OCI-LY7 (cell line): ENCODE measurements at regions not wholly inside any gene's neighbourhood (a gene's known extent, or its start where the extent isn't known, plus 50 kb on each side); places are given as distances from the start of the nearest gene placed in this dataset.

Experiments
- BruUV-seq: library from RNA; stranded (reverse); fragments of 400-500 nt; replicated peaks from 2 replicates; lab custom pipeline; 2021; lab: Mats Ljungman, UMichigan
- CTCF ChIA-PET: fragments of 300-600 bp; sonication (Branson Sonifier 250); formaldehyde crosslinking; loops from one replicate; lab custom pipeline; 2022; ENCODE audit warnings: antibody characterized with exemption; ENCODE audit not compliant: unreplicated experiment; lab: Charles Lee
- POLR2A ChIA-PET: fragments of 300-600 bp; sonication (Branson Sonifier 250); formaldehyde crosslinking; loops from one replicate; lab custom pipeline; 2022; ENCODE audit warnings: antibody characterized with exemption; lab: Charles Lee
- DNase-seq: peaks from one replicate; pipeline ENCODE4 v3.0.0-alpha.2; 2015; ENCODE audit warnings: low spot score
- H2AFZ ChIP-seq: fragments of 200-600 bp; sonication (generic), shearing (Covaris generic); 2 replicates; pipeline ENCODE4 v1.6.1; 2014; ENCODE audit warnings: mild to moderate bottlenecking, antibody characterized with exemption, low read length, moderate library complexity
- H3K27ac ChIP-seq: fragments of 200-600 bp; sonication (generic); 2 replicates; pipeline ENCODE4 v1.5.1; 2014; ENCODE audit warnings: mixed run types, low read depth, mild to moderate bottlenecking, moderate library complexity, low read length, inconsistent platforms; ENCODE audit not compliant: poor library complexity, severe bottlenecking
- H3K36me3 ChIP-seq: fragments of 200-600 bp; sonication (generic); 2 replicates; pipeline ENCODE4 v1.6.1; 2014; ENCODE audit warnings: mild to moderate bottlenecking, antibody characterized with exemption, low read length, moderate library complexity, mixed read lengths; ENCODE audit not compliant: insufficient read depth
- H3K4me1 ChIP-seq: fragments of 200-600 bp; sonication (generic); 2 replicates; pipeline ENCODE4 v1.5.1; 2014; ENCODE audit warnings: mild to moderate bottlenecking, low read length; ENCODE audit not compliant: insufficient read depth, poor library complexity, severe bottlenecking
- H3K4me2 ChIP-seq: fragments of 200-600 bp; sonication (generic); 2 replicates; pipeline ENCODE4 v1.6.1; 2014; ENCODE audit warnings: mild to moderate bottlenecking, low read length
- H3K4me3 ChIP-seq: fragments of 200-600 bp; sonication (generic); 2 replicates; pipeline ENCODE4 v1.5.1; 2014; ENCODE audit warnings: mild to moderate bottlenecking, low read depth, low read length; ENCODE audit not compliant: poor library complexity, severe bottlenecking
- H3K79me2 ChIP-seq: fragments of 200-600 bp; sonication (generic); 2 replicates; pipeline ENCODE4 v1.6.1; 2016; ENCODE audit warnings: low read depth, mild to moderate bottlenecking, low read length, moderate library complexity, mixed read lengths; ENCODE audit not compliant: insufficient read depth
- H3K9me2 ChIP-seq: fragments of 200-600 bp; sonication (generic); 2 replicates; pipeline ENCODE4 v1.6.1; 2016; ENCODE audit warnings: mild to moderate bottlenecking, low read length, mixed read lengths; ENCODE audit not compliant: insufficient read depth
- H3K9me3 ChIP-seq: fragments of 200-600 bp; sonication (generic); 2 replicates; pipeline ENCODE4 v1.6.1; 2014; ENCODE audit warnings: mild to moderate bottlenecking, mixed run types, low read length, mixed read lengths
- H4K20me1 ChIP-seq: fragments of 200-600 bp; sonication (generic); 2 replicates; pipeline ENCODE4 v1.6.1; 2014; ENCODE audit warnings: mild to moderate bottlenecking, antibody characterized with exemption, low read length, moderate library complexity, mixed read lengths; ENCODE audit not compliant: insufficient read depth
- CTCF ChIP-seq: fragments of 200-600 bp; sonication (generic); conservative IDR thresholded peaks from 2 replicates; pipeline ENCODE4 v1.5.1; 2014; ENCODE audit warnings: mild to moderate bottlenecking, antibody characterized with exemption, low read length, moderate library complexity, mixed read lengths
- EZH2phosphoT487 ChIP-seq: fragments of 200-600 bp; sonication (generic); IDR thresholded peaks from 2 replicates; pipeline ENCODE4 v1.6.1; 2018; ENCODE audit warnings: low read depth, borderline replicate concordance, mild to moderate bottlenecking, mixed run types, antibody characterized with exemption, low read length, moderate library complexity, mixed read lengths
- intact Hi-C: fragments of 100-400 bp; cut with micrococcal nuclease; formaldehyde crosslinking; loops from one replicate; pipeline ENCODE4 v1.10.0; 2022; ENCODE audit not compliant: unreplicated experiment

GRCh38 chr18:73038336-73038735 lies 170.5 kb upstream of the NETO1 start:
- Histone ChIP-seq H3K79me2 (no peaks in the 10 kb centered on the region), H3K27ac (no peak overlapping the region), H3K4me1 (no peaks in the 10 kb centered on the region), H3K36me3 (no peaks in the 10 kb centered on the region), H4K20me1 (no peaks in the 10 kb centered on the region), H3K4me2 (no peak overlapping the region), H2AFZ (no peak overlapping the region), H3K9me2 (no peaks in the 10 kb centered on the region), H3K4me3 (no peak overlapping the region), H3K9me3 (no peaks in the 10 kb centered on the region)
- intact Hi-C loops = no loop called here
- BruUV-seq = no TSS peak
- CTCF ChIA-PET = no interaction called here
- DNase-seq = no peak
- POLR2A ChIA-PET = no interaction called here
- TF ChIP-seq EZH2phosphoT487 = no peak
- no peak for TF ChIP-seq CTCF

- Histone ChIP-seq H3K27ac (no peak overlapping the region), H3K4me3 (no peak overlapping the region), H3K36me3 (no peaks in the 10 kb centered on the region), H3K9me3 (no peaks in the 10 kb centered on the region), H3K4me2 (no peak overlapping the region), H4K20me1 (no peaks in the 10 kb centered on the region), H3K79me2 (no peaks in the 10 kb centered on the region), H2AFZ (no peak overlapping the region), H3K9me2 (no peaks in the 10 kb centered on the region), H3K4me1 (no peaks in the 10 kb centered on the region)
- no TSS peak for BruUV-seq
- POLR2A ChIA-PET = no interaction called here
- CTCF ChIA-PET = no interaction called here
- DNase-seq = no peak
- TF ChIP-seq EZH2phosphoT487 (no peak), CTCF (no peak)
- intact Hi-C loops = no loop called here
These were observed 156.2 kb upstream of the NETO1 start for GRCh38 chr18:73023975-73024374.

GRCh38 chr18:73009691-73010090 lies 141.9 kb upstream of the NETO1 start:
- intact Hi-C loops = no loop called here
- CTCF ChIA-PET = no interaction called here
- no peak for DNase-seq
- Histone ChIP-seq H3K4me3 (no peak overlapping the region), H3K4me2 (no peak overlapping the region), H3K27ac (no peak overlapping the region), H3K4me1 (no peaks in the 10 kb centered on the region), H3K9me2 (no peaks in the 10 kb centered on the region), H3K36me3 (no peaks in the 10 kb centered on the region), H2AFZ (no peak overlapping the region), H4K20me1 (no peaks in the 10 kb centered on the region), H3K79me2 (no peaks in the 10 kb centered on the region), H3K9me3 (no peaks in the 10 kb centered on the region)
- BruUV-seq = no TSS peak
- POLR2A ChIA-PET = no interaction called here
- TF ChIP-seq CTCF (no peak), EZH2phosphoT487 (no peak)
